IPS-15b (cell line): ENCODE measurements at regions not wholly inside any gene's neighbourhood (a gene's known extent, or its start where the extent isn't known, plus 50 kb on each side); places are given as distances from the start of the nearest gene placed in this dataset.

Experiments used
- H3K27me3 ChIP-seq: one replicate; pipeline ENCODE4 v1.6.1; 2013; ENCODE audit warnings: low read length; ENCODE audit not compliant: control insufficient read depth, insufficient read depth
- H3K36me3 ChIP-seq: one replicate; pipeline ENCODE4 v1.6.1; 2013; ENCODE audit warnings: low read length; ENCODE audit not compliant: control insufficient read depth, insufficient read depth
- H3K4me1 ChIP-seq: one replicate; pipeline ENCODE4 v1.6.1; 2013; ENCODE audit warnings: mild to moderate bottlenecking, low read length; ENCODE audit not compliant: control insufficient read depth, insufficient read depth
- H3K4me3 ChIP-seq: one replicate; pipeline ENCODE4 v1.5.1; 2013; ENCODE audit warnings: low read depth, low read length
- H3K9ac ChIP-seq: one replicate; pipeline ENCODE4 v1.6.1; 2013; ENCODE audit warnings: low read depth, mild to moderate bottlenecking, low read length
- H3K9me3 ChIP-seq: one replicate; pipeline ENCODE4 v1.6.1; 2013; ENCODE audit warnings: mild to moderate bottlenecking, low read length; ENCODE audit not compliant: control insufficient read depth, insufficient read depth

- Histone ChIP-seq H3K36me3 (no peaks in the 10 kb centered on the region), H3K9me3 (no peaks in the 10 kb centered on the region), H3K4me3 (no peak overlapping the region), H3K27me3 (no peaks in the 10 kb centered on the region), H3K4me1 (peaks cover 9% of the 10 kb centered on the region), H3K9ac (no peak overlapping the region)
These were observed 59.2 kb upstream of the TMEM47 start for GRCh38 chrX:34716302-34716701.

- H3K9ac ChIP-seq: no peak overlapping the region
- no peaks in the 10 kb centered on the region for H3K36me3 ChIP-seq
- no peak overlapping the region for H3K4me3 ChIP-seq
- no peaks in the 10 kb centered on the region for H3K9me3 ChIP-seq
- no peaks in the 10 kb centered on the region for H3K4me1 ChIP-seq
- H3K27me3 ChIP-seq: no peaks in the 10 kb centered on the region
These were observed 77.3 kb upstream of the TMEM47 start for GRCh38 chrX:34734383-34734782.

- Histone ChIP-seq H3K4me1 (no peaks in the 10 kb centered on the region), H3K27me3 (no peaks in the 10 kb centered on the region), H3K9me3 (no peaks in the 10 kb centered on the region), H3K36me3 (no peaks in the 10 kb centered on the region), H3K9ac (no peak overlapping the region), H3K4me3 (no peak overlapping the region)
These were observed 87.4 kb upstream of the TMEM47 start for GRCh38 chrX:34744521-34744920.

GRCh38 chrX:34749896-34750295 lies 92.8 kb upstream of the TMEM47 start:
- H3K4me1 ChIP-seq: no peaks in the 10 kb centered on the region
- no peaks in the 10 kb centered on the region for H3K27me3 ChIP-seq
- no peaks in the 10 kb centered on the region for H3K36me3 ChIP-seq
- no peaks in the 10 kb centered on the region for H3K9me3 ChIP-seq
- no peak overlapping the region for H3K4me3 ChIP-seq
- no peak overlapping the region for H3K9ac ChIP-seq

- Histone ChIP-seq H3K9ac (no peak overlapping the region), H3K27me3 (no peaks in the 10 kb centered on the region), H3K9me3 (no peaks in the 10 kb centered on the region), H3K36me3 (no peaks in the 10 kb centered on the region), H3K4me3 (no peak overlapping the region), H3K4me1 (peaks cover 22% of the 10 kb centered on the region)
These were observed 107.8 kb upstream of the TMEM47 start for GRCh38 chrX:34764852-34765361.

GRCh38 chrX:34768290-34768689 lies 111.2 kb upstream of the TMEM47 start:
- Histone ChIP-seq H3K9me3 (no peaks in the 10 kb centered on the region), H3K27me3 (no peaks in the 10 kb centered on the region), H3K36me3 (no peaks in the 10 kb centered on the region), H3K9ac (no peak overlapping the region), H3K4me1 (peaks cover 22% of the 10 kb centered on the region), H3K4me3 (no peak overlapping the region)

- Histone ChIP-seq H3K4me3 (no peak overlapping the region), H3K9me3 (no peaks in the 10 kb centered on the region), H3K27me3 (no peaks in the 10 kb centered on the region), H3K36me3 (no peaks in the 10 kb centered on the region), H3K9ac (no peak overlapping the region), H3K4me1 (peaks cover 6% of the 10 kb centered on the region)
These were observed 113.4 kb upstream of the TMEM47 start for GRCh38 chrX:34770511-34770910.

GRCh38 chrX:34778916-34779315 lies 121.8 kb upstream of the TMEM47 start:
- H3K9ac ChIP-seq: no peak overlapping the region
- no peaks in the 10 kb centered on the region for H3K36me3 ChIP-seq
- H3K4me1 ChIP-seq: no peaks in the 10 kb centered on the region
- no peak overlapping the region for H3K4me3 ChIP-seq
- no peaks in the 10 kb centered on the region for H3K9me3 ChIP-seq
- H3K27me3 ChIP-seq: no peaks in the 10 kb centered on the region

- no peaks in the 10 kb centered on the region for H3K4me1 ChIP-seq
- no peak overlapping the region for H3K9ac ChIP-seq
- H3K9me3 ChIP-seq: no peaks in the 10 kb centered on the region
- no peaks in the 10 kb centered on the region for H3K27me3 ChIP-seq
- no peaks in the 10 kb centered on the region for H3K36me3 ChIP-seq
- H3K4me3 ChIP-seq: no peak overlapping the region
These were observed 132.9 kb upstream of the TMEM47 start for GRCh38 chrX:34790026-34790425.

GRCh38 chrX:34805951-34806350 lies 136.6 kb upstream of the FAM47B start:
- H3K9ac ChIP-seq: no peak overlapping the region

GRCh38 chrX:34809096-34809495 lies 133.5 kb upstream of the FAM47B start:
- Histone ChIP-seq H3K9ac (no peak overlapping the region), H3K4me3 (no peak overlapping the region), H3K9me3 (no peaks in the 10 kb centered on the region), H3K27me3 (no peaks in the 10 kb centered on the region), H3K4me1 (no peaks in the 10 kb centered on the region), H3K36me3 (no peaks in the 10 kb centered on the region)

More at GRCh38 chrX:34805951-34806350, 136.6 kb upstream of the FAM47B start:
- Histone ChIP-seq H3K36me3 (no peaks in the 10 kb centered on the region), H3K27me3 (no peaks in the 10 kb centered on the region), H3K4me1 (no peaks in the 10 kb centered on the region), H3K9me3 (no peaks in the 10 kb centered on the region), H3K4me3 (no peak overlapping the region)

- no peaks in the 10 kb centered on the region for H3K27me3 ChIP-seq
- H3K9me3 ChIP-seq: no peaks in the 10 kb centered on the region
- H3K9ac ChIP-seq: no peak overlapping the region
- H3K4me1 ChIP-seq: no peaks in the 10 kb centered on the region
- no peaks in the 10 kb centered on the region for H3K36me3 ChIP-seq
- no peak overlapping the region for H3K4me3 ChIP-seq
These were observed 132.2 kb upstream of the FAM47B start for GRCh38 chrX:34810364-34810763.
